ENCODE measurements at regions not wholly inside any gene's neighbourhood (a gene's known extent, or its start where the extent isn't known, plus 50 kb on each side); places are given as distances from the start of the nearest gene placed in this dataset.

GRCh38 chr13:105541565-105541964 lies 993.9 kb downstream of the EFNB2 start:
- no peaks in the 10 kb centered on the region for H3K9me3 ChIP-seq (ENCODE audit: control insufficient read depth in 5 of 5, low read length in 5 of 5)
- no peak overlapping the region for H3K4me3 ChIP-seq (ENCODE audit: low read depth in 1 of 5, low read length in 5 of 5)
- no peak overlapping the region for H3K9ac ChIP-seq (ENCODE audit: low read length in 5 of 5)
- H3K4me1 ChIP-seq (ENCODE audit: control insufficient read depth in 5 of 5, insufficient read depth in 5 of 5, low read length in 5 of 5): no peaks in the 10 kb centered on the region
- no peak overlapping the region for H3K27ac ChIP-seq (ENCODE audit: low read depth, low read length)
- no peaks in the 10 kb centered on the region for H3K27me3 ChIP-seq (ENCODE audit: control insufficient read depth in 5 of 5, insufficient read depth in 4 of 5, low read length in 5 of 5)
- H3K36me3 ChIP-seq (ENCODE audit: control insufficient read depth in 5 of 5, insufficient read depth in 5 of 5, low read length in 5 of 5): no peaks in the 10 kb centered on the region

GRCh38 chr13:105538346-105538745 lies 997.1 kb downstream of the EFNB2 start:
- no peak overlapping the region for H3K9ac ChIP-seq (ENCODE audit: low read length in 5 of 5)
- H3K4me1 ChIP-seq (ENCODE audit: control insufficient read depth in 5 of 5, insufficient read depth in 5 of 5, low read length in 5 of 5): no peaks in the 10 kb centered on the region
- no peak overlapping the region for H3K27ac ChIP-seq (ENCODE audit: low read depth, low read length)
- H3K27me3 ChIP-seq (ENCODE audit: control insufficient read depth in 5 of 5, insufficient read depth in 4 of 5, low read length in 5 of 5): no peaks in the 10 kb centered on the region
- H3K36me3 ChIP-seq (ENCODE audit: control insufficient read depth in 5 of 5, insufficient read depth in 5 of 5, low read length in 5 of 5): no peaks in the 10 kb centered on the region
- no peaks in the 10 kb centered on the region for H3K9me3 ChIP-seq (ENCODE audit: control insufficient read depth in 5 of 5, low read length in 5 of 5)
- no peak overlapping the region for H3K4me3 ChIP-seq (ENCODE audit: low read depth in 1 of 5, low read length in 5 of 5)

- no peaks in the 10 kb centered on the region for H3K9me3 ChIP-seq (ENCODE audit: control insufficient read depth in 5 of 5, low read length in 5 of 5)
- H3K27ac ChIP-seq (ENCODE audit: low read depth, low read length): no peak overlapping the region
- H3K4me3 ChIP-seq (ENCODE audit: low read depth in 1 of 5, low read length in 5 of 5): no peak overlapping the region
- no peak overlapping the region for H3K9ac ChIP-seq (ENCODE audit: low read length in 5 of 5)
- no peaks in the 10 kb centered on the region for H3K27me3 ChIP-seq (ENCODE audit: control insufficient read depth in 5 of 5, insufficient read depth in 4 of 5, low read length in 5 of 5)
- no peaks in the 10 kb centered on the region for H3K4me1 ChIP-seq (ENCODE audit: control insufficient read depth in 5 of 5, insufficient read depth in 5 of 5, low read length in 5 of 5)
- no peaks in the 10 kb centered on the region for H3K36me3 ChIP-seq (ENCODE audit: control insufficient read depth in 5 of 5, insufficient read depth in 5 of 5, low read length in 5 of 5)
Measured at GRCh38 chr13:105537113-105537512, 998.3 kb downstream of the EFNB2 start.

GRCh38 chr13:105530468-105530867 lies 1005.0 kb downstream of the EFNB2 start:
- Histone ChIP-seq H3K9ac (ENCODE audit: low read length in 5 of 5) (no peak overlapping the region), H3K27ac (ENCODE audit: low read depth, low read length) (no peak overlapping the region), H3K27me3 (ENCODE audit: control insufficient read depth in 5 of 5, insufficient read depth in 4 of 5, low read length in 5 of 5) (no peaks in the 10 kb centered on the region), H3K4me1 (ENCODE audit: control insufficient read depth in 5 of 5, insufficient read depth in 5 of 5, low read length in 5 of 5) (no peaks in the 10 kb centered on the region), H3K4me3 (ENCODE audit: low read depth in 1 of 5, low read length in 5 of 5) (no peak overlapping the region), H3K9me3 (ENCODE audit: control insufficient read depth in 5 of 5, low read length in 5 of 5) (no peaks in the 10 kb centered on the region), H3K36me3 (ENCODE audit: control insufficient read depth in 5 of 5, insufficient read depth in 5 of 5, low read length in 5 of 5) (no peaks in the 10 kb centered on the region)

- Histone ChIP-seq H3K9ac (ENCODE audit: low read length in 5 of 5) (no peak overlapping the region), H3K27ac (ENCODE audit: low read depth, low read length) (no peak overlapping the region), H3K9me3 (ENCODE audit: control insufficient read depth in 5 of 5, low read length in 5 of 5) (no peaks in the 10 kb centered on the region), H3K27me3 (ENCODE audit: control insufficient read depth in 5 of 5, insufficient read depth in 4 of 5, low read length in 5 of 5) (no peaks in the 10 kb centered on the region), H3K36me3 (ENCODE audit: control insufficient read depth in 5 of 5, insufficient read depth in 5 of 5, low read length in 5 of 5) (no peaks in the 10 kb centered on the region), H3K4me1 (ENCODE audit: control insufficient read depth in 5 of 5, insufficient read depth in 5 of 5, low read length in 5 of 5) (no peaks in the 10 kb centered on the region), H3K4me3 (ENCODE audit: low read depth in 1 of 5, low read length in 5 of 5) (no peak overlapping the region)
Measured at GRCh38 chr13:105527127-105527526, 1008.3 kb downstream of the EFNB2 start.

GRCh38 chr13:105519771-105520170 lies 1015.7 kb downstream of the EFNB2 start:
- H3K27me3 ChIP-seq (ENCODE audit: control insufficient read depth in 5 of 5, insufficient read depth in 4 of 5, low read length in 5 of 5): no peaks in the 10 kb centered on the region
- H3K4me3 ChIP-seq (ENCODE audit: low read depth in 1 of 5, low read length in 5 of 5): no peak overlapping the region
- H3K4me1 ChIP-seq (ENCODE audit: control insufficient read depth in 5 of 5, insufficient read depth in 5 of 5, low read length in 5 of 5): no peaks in the 10 kb centered on the region
- H3K9me3 ChIP-seq (ENCODE audit: control insufficient read depth in 5 of 5, low read length in 5 of 5): no peaks in the 10 kb centered on the region
- H3K36me3 ChIP-seq (ENCODE audit: control insufficient read depth in 5 of 5, insufficient read depth in 5 of 5, low read length in 5 of 5): no peaks in the 10 kb centered on the region
- no peak overlapping the region for H3K27ac ChIP-seq (ENCODE audit: low read depth, low read length)
- no peak overlapping the region for H3K9ac ChIP-seq (ENCODE audit: low read length in 5 of 5)

- no peaks in the 10 kb centered on the region for H3K36me3 ChIP-seq (ENCODE audit: control insufficient read depth in 5 of 5, insufficient read depth in 5 of 5, low read length in 5 of 5)
- H3K27me3 ChIP-seq (ENCODE audit: control insufficient read depth in 5 of 5, insufficient read depth in 4 of 5, low read length in 5 of 5): no peaks in the 10 kb centered on the region
- H3K4me1 ChIP-seq (ENCODE audit: control insufficient read depth in 5 of 5, insufficient read depth in 5 of 5, low read length in 5 of 5): no peaks in the 10 kb centered on the region
- no peak overlapping the region for H3K4me3 ChIP-seq (ENCODE audit: low read depth in 1 of 5, low read length in 5 of 5)
- no peak overlapping the region for H3K27ac ChIP-seq (ENCODE audit: low read depth, low read length)
- no peak overlapping the region for H3K9ac ChIP-seq (ENCODE audit: low read length in 5 of 5)
- no peaks in the 10 kb centered on the region for H3K9me3 ChIP-seq (ENCODE audit: control insufficient read depth in 5 of 5, low read length in 5 of 5)
Measured at GRCh38 chr13:105518086-105518485, 1017.4 kb downstream of the EFNB2 start.

- Histone ChIP-seq H3K27me3 (ENCODE audit: control insufficient read depth in 5 of 5, insufficient read depth in 4 of 5, low read length in 5 of 5) (no peaks in the 10 kb centered on the region), H3K27ac (ENCODE audit: low read depth, low read length) (no peak overlapping the region), H3K9me3 (ENCODE audit: control insufficient read depth in 5 of 5, low read length in 5 of 5) (no peaks in the 10 kb centered on the region), H3K36me3 (ENCODE audit: control insufficient read depth in 5 of 5, insufficient read depth in 5 of 5, low read length in 5 of 5) (no peaks in the 10 kb centered on the region), H3K9ac (ENCODE audit: low read length in 5 of 5) (no peak overlapping the region), H3K4me1 (ENCODE audit: control insufficient read depth in 5 of 5, insufficient read depth in 5 of 5, low read length in 5 of 5) (no peaks in the 10 kb centered on the region), H3K4me3 (ENCODE audit: low read depth in 1 of 5, low read length in 5 of 5) (no peak overlapping the region)
Measured at GRCh38 chr13:105514401-105514800, 1021.1 kb downstream of the EFNB2 start.

GRCh38 chr13:105513448-105513847 lies 1022.0 kb downstream of the EFNB2 start:
- no peaks in the 10 kb centered on the region for H3K9me3 ChIP-seq (ENCODE audit: control insufficient read depth in 5 of 5, low read length in 5 of 5)
- no peaks in the 10 kb centered on the region for H3K4me1 ChIP-seq (ENCODE audit: control insufficient read depth in 5 of 5, insufficient read depth in 5 of 5, low read length in 5 of 5)
- no peaks in the 10 kb centered on the region for H3K36me3 ChIP-seq (ENCODE audit: control insufficient read depth in 5 of 5, insufficient read depth in 5 of 5, low read length in 5 of 5)
- H3K27ac ChIP-seq (ENCODE audit: low read depth, low read length): no peak overlapping the region
- no peak overlapping the region for H3K4me3 ChIP-seq (ENCODE audit: low read depth in 1 of 5, low read length in 5 of 5)
- H3K9ac ChIP-seq (ENCODE audit: low read length in 5 of 5): no peak overlapping the region
- no peaks in the 10 kb centered on the region for H3K27me3 ChIP-seq (ENCODE audit: control insufficient read depth in 5 of 5, insufficient read depth in 4 of 5, low read length in 5 of 5)

- Histone ChIP-seq H3K36me3 (ENCODE audit: control insufficient read depth in 5 of 5, insufficient read depth in 5 of 5, low read length in 5 of 5) (no peaks in the 10 kb centered on the region), H3K9ac (ENCODE audit: low read length in 5 of 5) (no peak overlapping the region), H3K4me3 (ENCODE audit: low read depth in 1 of 5, low read length in 5 of 5) (no peak overlapping the region), H3K4me1 (ENCODE audit: control insufficient read depth in 5 of 5, insufficient read depth in 5 of 5, low read length in 5 of 5) (no peaks in the 10 kb centered on the region), H3K27me3 (ENCODE audit: control insufficient read depth in 5 of 5, insufficient read depth in 4 of 5, low read length in 5 of 5) (no peaks in the 10 kb centered on the region), H3K27ac (ENCODE audit: low read depth, low read length) (no peak overlapping the region), H3K9me3 (ENCODE audit: control insufficient read depth in 5 of 5, low read length in 5 of 5) (no peaks in the 10 kb centered on the region)
Measured at GRCh38 chr13:105509981-105510762, 1025.3 kb downstream of the EFNB2 start.

All from subcutaneous abdominal adipose tissue (tissue), 5 donors.